HepG2 (cell line): ENCODE measurements at regions not wholly inside any gene's neighbourhood (a gene's known extent, or its start where the extent isn't known, plus 50 kb on each side); places are given as distances from the start of the nearest gene placed in this dataset.

Experiments
- ATAC-seq: fragments of 200-7000 bp; cut with Tn5 transposase; 3 replicates; pipeline ENCODE4 v1.9.1; 2020; ENCODE audit warnings: mild to moderate bottlenecking, moderate library complexity
- BruUV-seq: library from RNA; stranded (reverse); fragments of 400-500 nt; replicated peaks from 2 replicates; lab custom pipeline; 2021; lab: Mats Ljungman, UMichigan
- CTCF ChIA-PET: fragments of 300-600 bp; formaldehyde crosslinking; extraction: SDS; loops from one replicate; lab custom pipeline; 2021; ENCODE audit warnings: low total read pairs, inconsistent platforms, low intra/inter-chr PET ratio; lab: Yijun Ruan, JAX
- POLR2A ChIA-PET: fragments of 350-600 bp; sonication (Branson Sonifier 250); formaldehyde crosslinking; loops from one replicate; lab custom pipeline; 2020; ENCODE audit warnings: antibody characterized with exemption, inconsistent platforms; lab: Yijun Ruan, JAX
- DNase-seq: peaks from one replicate; pipeline ENCODE4 v3.0.0-alpha.2; 2015; ENCODE audit warnings: low spot score
- FAIRE-seq: peaks from 3 replicates; lab custom pipeline; 2011; peaks lifted over from hg19 to GRCh38; lab: Jason Lieb, UNC
- H2AFZ ChIP-seq: one replicate; pipeline ENCODE4 v1.6.1; 2011; ENCODE audit warnings: low read length, inconsistent platforms
- H3K27ac ChIP-seq: fragments of 300-600 bp; 3 replicates; pipeline ENCODE4 v1.8.0; 2011; ENCODE audit warnings: mixed run types, mild to moderate bottlenecking, mixed read lengths, low read length, inconsistent platforms; ENCODE audit not compliant: insufficient read depth; ENCODE audit errors: extremely low read length
- H3K27me3 ChIP-seq, 2 experiments: fragments of 200-600 bp in 1 of 2; 2 replicates in 1 of 2; 3 replicates in 1 of 2; pipeline versions ENCODE4 v1.6.0 to v1.8.0; 2011; ENCODE audit warnings: low read length in 2 of 2, mild to moderate bottlenecking in 2 of 2, moderate library complexity in 2 of 2, inconsistent platforms in 1 of 2; ENCODE audit not compliant: insufficient read depth in 2 of 2, control insufficient read depth in 1 of 2
- H3K36me3 ChIP-seq, 2 experiments: fragments of 200-600 bp in 1 of 2; replicated peaks in 1 of 2; 2 replicates in 1 of 2; 3 replicates in 1 of 2; pipeline versions ENCODE4 v1.5.1 to v1.8.0; 2011; ENCODE audit warnings: low read length in 2 of 2, inconsistent platforms in 1 of 2; ENCODE audit not compliant: insufficient read depth in 2 of 2, control insufficient read depth in 1 of 2
- H3K4me1 ChIP-seq: 2 replicates; pipeline ENCODE4 v1.5.1; 2012; ENCODE audit warnings: low read length, inconsistent platforms; ENCODE audit not compliant: insufficient read depth
- H3K4me2 ChIP-seq: 2 replicates; pipeline ENCODE4 v1.6.0; 2011; ENCODE audit warnings: low read depth, low read length, inconsistent platforms
- H3K4me3 ChIP-seq, 3 experiments: fragments of 200-600 bp in 1 of 3; sonication (generic), shearing (Covaris generic) in 1 of 3; replicated peaks in 1 of 3; 2 replicates each; pipeline ENCODE4 v1.5.1; 2011 to 2016; ENCODE audit warnings: low read length in 3 of 3, inconsistent platforms in 2 of 3, low read depth in 2 of 3, mild to moderate bottlenecking in 2 of 3, control low read depth in 1 of 3, mixed read lengths in 1 of 3; ENCODE audit not compliant: insufficient read depth in 1 of 3
- H3K79me2 ChIP-seq: one replicate; pipeline ENCODE4 v1.6.1; 2011; ENCODE audit warnings: low read length, inconsistent platforms; ENCODE audit not compliant: insufficient read depth
- H3K9ac ChIP-seq: 2 replicates; pipeline ENCODE4 v1.6.0; 2011; ENCODE audit warnings: mild to moderate bottlenecking, low read depth, low read length, inconsistent platforms; ENCODE audit not compliant: insufficient read depth
- H3K9me3 ChIP-seq: 2 replicates; pipeline ENCODE4 v1.5.1; 2012; ENCODE audit warnings: mild to moderate bottlenecking, low read length
- H4K20me1 ChIP-seq: 2 replicates; pipeline ENCODE4 v1.6.0; 2011; ENCODE audit warnings: inconsistent platforms, mild to moderate bottlenecking, low read length, moderate library complexity; ENCODE audit not compliant: insufficient read depth
- BRD4 ChIP-seq: sonication (generic); formaldehyde crosslinking; IDR thresholded peaks from 2 replicates; pipeline ENCODE4 v1.4.0; 2020; ENCODE audit warnings: missing genetic modification reagents
- ELK4 ChIP-seq: sonication (generic); formaldehyde crosslinking; IDR thresholded peaks from 2 replicates; pipeline ENCODE4 v1.9.0; 2021; ENCODE audit warnings: missing genetic modification reagents, borderline replicate concordance
- HNRNPH1 ChIP-seq: fragments of 200-400 bp; formaldehyde crosslinking; optimal IDR thresholded peaks from 2 replicates; pipeline ENCODE3; 2017; ENCODE audit warnings: mild to moderate bottlenecking, low read depth, low read length
- MEIS2 ChIP-seq: sonication (generic); formaldehyde crosslinking; IDR thresholded peaks from 2 replicates; pipeline ENCODE4 v1.9.0; 2021; ENCODE audit warnings: mild to moderate bottlenecking, missing genetic modification reagents
- PAF1 ChIP-seq: IDR thresholded peaks from 2 replicates; pipeline ENCODE4 v1.6.1; 2016; ENCODE audit warnings: missing genetic modification reagents, missing compliant biosample characterization
- TARDBP ChIP-seq: sonication (generic); formaldehyde crosslinking; IDR thresholded peaks from 2 replicates; pipeline ENCODE4 v1.8.0; 2022; ENCODE audit warnings: mild to moderate bottlenecking, missing genetic modification reagents
- TERF1 ChIP-seq: sonication (generic); formaldehyde crosslinking; IDR thresholded peaks from 2 replicates; pipeline ENCODE4 v1.8.0; 2022; ENCODE audit warnings: mild to moderate bottlenecking, missing genetic modification reagents, moderate library complexity
- UBTF ChIP-seq: sonication (generic); formaldehyde crosslinking; IDR thresholded peaks from 2 replicates; pipeline ENCODE4 v1.4.0; 2020; ENCODE audit warnings: mild to moderate bottlenecking, missing genetic modification reagents
- ZBTB7A ChIP-seq: sonication (generic); formaldehyde crosslinking; IDR thresholded peaks from 2 replicates; pipeline ENCODE4 v1.8.0; 2022; ENCODE audit warnings: mild to moderate bottlenecking, missing genetic modification reagents
- ZBTB8A ChIP-seq: sonication (generic); formaldehyde crosslinking; IDR thresholded peaks from 2 replicates; pipeline ENCODE4 v1.4.0; 2020; ENCODE audit warnings: mild to moderate bottlenecking, low read depth, missing genetic modification reagents, borderline replicate concordance
- ZNF34 ChIP-seq: sonication (generic); formaldehyde crosslinking; IDR thresholded peaks from 2 replicates; pipeline ENCODE4 v1.4.0; 2020; ENCODE audit warnings: mild to moderate bottlenecking, missing genetic modification reagents, borderline replicate concordance
- ZNF362 ChIP-seq: sonication (generic); formaldehyde crosslinking; IDR thresholded peaks from 2 replicates; pipeline ENCODE4 v1.4.0; 2020; ENCODE audit warnings: missing genetic modification reagents, mild to moderate bottlenecking, borderline replicate concordance
- ZNF557 ChIP-seq: sonication (generic); formaldehyde crosslinking; IDR thresholded peaks from 2 replicates; pipeline ENCODE4 v1.4.0; 2020; ENCODE audit warnings: missing genetic modification reagents
- ZNF558 ChIP-seq: sonication (generic); formaldehyde crosslinking; IDR thresholded peaks from 2 replicates; pipeline ENCODE4 v1.9.0; 2022; ENCODE audit warnings: mild to moderate bottlenecking, missing genetic modification reagents, borderline replicate concordance
- ZNF672 ChIP-seq: sonication (generic); formaldehyde crosslinking; IDR thresholded peaks from 2 replicates; pipeline ENCODE4 v1.8.1; 2022; ENCODE audit warnings: missing genetic modification reagents
- WGBS: methylation state at CpG from one replicate; pipeline ENCODE4 v1.1.6; 2017; ENCODE audit warnings: low lambda C conversion rate; 5-methylcytosine and 5-hydroxymethylcytosine counted together
- in situ Hi-C: cut with HindIII; loops from 2 replicates; pipeline ENCODE4 v1.10.0; 2017; ENCODE audit warnings: low pct_unique_long_range_greater_than_20kb; ENCODE audit not compliant: extremely low pct_ligation_motif_present
- intact Hi-C: fragments of 100-400 bp; cut with micrococcal nuclease; formaldehyde crosslinking; loops from one replicate; pipeline ENCODE4 v1.10.0; 2022; ENCODE audit not compliant: unreplicated experiment
- TF ChIP-seq, protein P1 (sequence below): sonication (generic); formaldehyde crosslinking; IDR thresholded peaks from 2 replicates; pipeline ENCODE4 v1.5.0; 2020; ENCODE audit warnings: mild to moderate bottlenecking, missing genetic modification reagents, borderline replicate concordance

- TF ChIP-seq ZNF672 (no peak), ZBTB7A (no peak), ELK4 (CRISPR knock-in tag) (no peak), ZNF558 (CRISPR knock-in tag) (no peak), BRD4 (CRISPR knock-in tag) (no peak), UBTF (CRISPR knock-in tag) (no peak), PAF1 (CRISPR knock-in tag) (no peak), ZNF557 (CRISPR knock-in tag) (no peak), TERF1 (CRISPR knock-in tag) (no peak), ZBTB8A (CRISPR knock-in tag) (no peak), ZNF34 (CRISPR knock-in tag) (no peak), MEIS2 (CRISPR knock-in tag) (no peak), ZNF362 (CRISPR knock-in tag) (no peak), HNRNPH1 (no peak), TARDBP (CRISPR knock-in tag) (no peak)
- TF ChIP-seq, protein P1, sequence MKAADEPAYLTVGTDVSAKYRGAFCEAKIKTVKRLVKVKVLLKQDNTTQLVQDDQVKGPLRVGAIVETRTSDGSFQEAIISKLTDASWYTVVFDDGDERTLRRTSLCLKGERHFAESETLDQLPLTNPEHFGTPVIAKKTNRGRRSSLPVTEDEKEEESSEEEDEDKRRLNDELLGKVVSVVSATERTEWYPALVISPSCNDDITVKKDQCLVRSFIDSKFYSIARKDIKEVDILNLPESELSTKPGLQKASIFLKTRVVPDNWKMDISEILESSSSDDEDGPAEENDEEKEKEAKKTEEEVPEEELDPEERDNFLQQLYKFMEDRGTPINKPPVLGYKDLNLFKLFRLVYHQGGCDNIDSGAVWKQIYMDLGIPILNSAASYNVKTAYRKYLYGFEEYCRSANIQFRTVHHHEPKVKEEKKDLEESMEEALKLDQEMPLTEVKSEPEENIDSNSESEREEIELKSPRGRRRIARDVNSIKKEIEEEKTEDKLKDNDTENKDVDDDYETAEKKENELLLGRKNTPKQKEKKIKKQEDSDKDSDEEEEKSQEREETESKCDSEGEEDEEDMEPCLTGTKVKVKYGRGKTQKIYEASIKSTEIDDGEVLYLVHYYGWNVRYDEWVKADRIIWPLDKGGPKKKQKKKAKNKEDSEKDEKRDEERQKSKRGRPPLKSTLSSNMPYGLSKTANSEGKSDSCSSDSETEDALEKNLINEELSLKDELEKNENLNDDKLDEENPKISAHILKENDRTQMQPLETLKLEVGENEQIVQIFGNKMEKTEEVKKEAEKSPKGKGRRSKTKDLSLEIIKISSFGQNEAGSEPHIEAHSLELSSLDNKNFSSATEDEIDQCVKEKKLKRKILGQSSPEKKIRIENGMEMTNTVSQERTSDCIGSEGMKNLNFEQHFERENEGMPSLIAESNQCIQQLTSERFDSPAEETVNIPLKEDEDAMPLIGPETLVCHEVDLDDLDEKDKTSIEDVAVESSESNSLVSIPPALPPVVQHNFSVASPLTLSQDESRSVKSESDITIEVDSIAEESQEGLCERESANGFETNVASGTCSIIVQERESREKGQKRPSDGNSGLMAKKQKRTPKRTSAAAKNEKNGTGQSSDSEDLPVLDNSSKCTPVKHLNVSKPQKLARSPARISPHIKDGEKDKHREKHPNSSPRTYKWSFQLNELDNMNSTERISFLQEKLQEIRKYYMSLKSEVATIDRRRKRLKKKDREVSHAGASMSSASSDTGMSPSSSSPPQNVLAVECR (CRISPR knock-in tag) = no peak
- TF ChIP-seq, all 625 proteins: peak for 0
- FAIRE-seq (no peak), DNase-seq (no peak), ATAC-seq (no peak)
- WGBS = 6% methylated on average over 5 of the region's 7 CpGs
- Histone ChIP-seq H3K9ac (no peak overlapping the region), H3K36me3 (no peaks in the 10 kb centered on the region), H3K4me2 (no peak overlapping the region), H3K79me2 (no peaks in the 10 kb centered on the region), H3K4me1 (no peaks in the 10 kb centered on the region), H3K27me3 (peaks cover 0 to 18% of the 10 kb centered on the region in 2 experiments; a peak in 3 of 5 replicates), H3K27ac (no peak overlapping the region), H2AFZ (no peak overlapping the region), H3K4me3 (no peak overlapping the region), H3K9me3 (no peaks in the 10 kb centered on the region), H4K20me1 (no peaks in the 10 kb centered on the region)
- ChIA-PET POLR2A (no interaction called here), CTCF (no interaction called here)
- in situ Hi-C loops = no loop called here
- intact Hi-C loops = no loop called here
- no TSS peak for BruUV-seq
Measured at GRCh38 chr12:107875786-107876185, 101.3 kb downstream of the ASCL4 start.
